Naive B cell (primary cell): ENCODE measurements at regions not wholly inside any gene's neighbourhood (a gene's known extent, or its start where the extent isn't known, plus 50 kb on each side); places are given as distances from the start of the nearest gene placed in this dataset.
A peak's percentile ranks its signal among the peaks of the same experiment; 100 is the strongest.

Experiments
- ATAC-seq, 2 donors: fragments of 150-1000 bp; cut with Tn5 transposase; 2 replicates each; pipeline ENCODE4 v1.10.0; 2021; ENCODE audit warnings: low read depth in 2 of 2, mild to moderate bottlenecking in 2 of 2, moderate library complexity in 2 of 2
- DNase-seq: peaks from one replicate; pipeline ENCODE4 v3.0.0; 2022
- H3K27ac Mint-ChIP-seq, 6 donors: one replicate each; pipeline ENCODE4 v1.8.0; 2020 to 2022; ENCODE audit warnings: mild to moderate bottlenecking in 6 of 6, mixed read lengths in 6 of 6, moderate library complexity in 5 of 6, inconsistent platforms in 2 of 6
- H3K27me3 Mint-ChIP-seq, 3 donors: one replicate each; pipeline ENCODE4 v1.8.0; 2021 to 2022; ENCODE audit warnings: mixed read lengths in 3 of 3, mild to moderate bottlenecking in 1 of 3
- H3K36me3 Mint-ChIP-seq, 2 donors: one replicate each; pipeline ENCODE4 v1.8.0; 2020 to 2022; ENCODE audit warnings: mixed read lengths in 2 of 2, inconsistent platforms in 1 of 2, mild to moderate bottlenecking in 1 of 2
- H3K4me1 Mint-ChIP-seq, 3 donors: one replicate each; pipeline ENCODE4 v1.8.0; 2020 to 2022; ENCODE audit warnings: mixed read lengths in 3 of 3, inconsistent platforms in 1 of 3, mild to moderate bottlenecking in 1 of 3, moderate library complexity in 1 of 3
- H3K4me3 Mint-ChIP-seq, 8 donors: one replicate each; pipeline ENCODE4 v1.8.0; 2020 to 2022; ENCODE audit warnings: mild to moderate bottlenecking in 8 of 8, mixed read lengths in 8 of 8, moderate library complexity in 8 of 8, inconsistent platforms in 2 of 8
- H3K9me3 Mint-ChIP-seq, 7 donors: one replicate each; pipeline ENCODE4 v1.8.0; 2020 to 2022; ENCODE audit warnings: mixed read lengths in 7 of 7, mild to moderate bottlenecking in 5 of 7, inconsistent platforms in 2 of 7, moderate library complexity in 1 of 7

DNA sequence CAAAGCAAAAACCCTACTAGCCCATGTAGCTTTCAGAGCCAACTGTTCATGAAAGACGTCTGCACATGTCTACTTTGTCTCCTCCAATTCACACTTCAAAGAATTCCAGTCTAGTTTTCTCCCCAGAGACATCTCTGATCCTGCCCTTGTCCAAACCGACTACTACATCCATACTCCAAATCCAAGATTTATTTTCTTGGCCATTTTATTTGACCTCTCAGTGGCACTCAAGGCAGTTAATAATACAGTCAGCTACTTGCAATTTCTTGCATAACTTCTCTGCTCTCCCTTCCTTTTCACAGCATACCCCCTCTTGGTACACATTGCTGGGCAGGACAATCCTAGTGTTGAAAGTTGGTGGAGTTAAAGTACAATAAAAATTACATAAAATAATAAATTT is 170.9 kb upstream of the INHBA start:
- Mint-ChIP-seq H3K36me3 (no peaks in the 10 kb centered on the region), H3K4me1 (peaks cover 12 to 38% (median 34%) of the 10 kb centered on the region in 3 donors), H3K4me3 (no peak overlapping the region), H3K27ac (no peak overlapping the region), H3K9me3 (peaks cover 0 to 10% (median 0%) of the 10 kb centered on the region in 7 donors), H3K27me3 (no peaks in the 10 kb centered on the region)
- no peak for DNase-seq
- ATAC-seq = no peak

DNA sequence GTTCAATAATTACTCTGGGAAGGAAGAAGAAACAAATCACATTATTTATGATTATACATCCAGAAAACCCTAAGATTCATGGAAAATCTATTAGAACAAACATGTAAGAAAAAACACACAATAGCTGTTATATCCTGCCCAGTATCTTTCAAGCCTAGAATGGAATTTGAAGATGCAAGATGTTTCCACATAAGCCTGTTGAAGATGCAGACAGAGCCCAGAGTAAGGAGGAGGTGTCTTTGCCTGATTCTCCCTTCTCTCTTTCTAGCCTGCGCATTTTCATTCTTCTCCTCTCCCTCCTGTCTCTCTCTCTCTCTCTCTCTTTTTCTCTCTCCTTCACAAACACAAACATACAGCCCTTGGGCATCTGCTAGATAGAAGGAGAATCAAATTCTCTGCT is 170.1 kb upstream of the INHBA start:
- H3K4me1 Mint-ChIP-seq = peaks cover 12 to 37% (median 36%) of the 10 kb centered on the region in 3 donors
- H3K36me3 Mint-ChIP-seq = no peaks in the 10 kb centered on the region
- H3K4me3 Mint-ChIP-seq = no peak overlapping the region
- no peaks in the 10 kb centered on the region for H3K27me3 Mint-ChIP-seq
- DNase-seq = no peak
- peak overlapping the region in 1 of 6 donors; percentile 76 for H3K27ac Mint-ChIP-seq
- ATAC-seq = no peak
- peaks cover 0 to 10% (median 0%) of the 10 kb centered on the region in 7 donors for H3K9me3 Mint-ChIP-seq

DNA sequence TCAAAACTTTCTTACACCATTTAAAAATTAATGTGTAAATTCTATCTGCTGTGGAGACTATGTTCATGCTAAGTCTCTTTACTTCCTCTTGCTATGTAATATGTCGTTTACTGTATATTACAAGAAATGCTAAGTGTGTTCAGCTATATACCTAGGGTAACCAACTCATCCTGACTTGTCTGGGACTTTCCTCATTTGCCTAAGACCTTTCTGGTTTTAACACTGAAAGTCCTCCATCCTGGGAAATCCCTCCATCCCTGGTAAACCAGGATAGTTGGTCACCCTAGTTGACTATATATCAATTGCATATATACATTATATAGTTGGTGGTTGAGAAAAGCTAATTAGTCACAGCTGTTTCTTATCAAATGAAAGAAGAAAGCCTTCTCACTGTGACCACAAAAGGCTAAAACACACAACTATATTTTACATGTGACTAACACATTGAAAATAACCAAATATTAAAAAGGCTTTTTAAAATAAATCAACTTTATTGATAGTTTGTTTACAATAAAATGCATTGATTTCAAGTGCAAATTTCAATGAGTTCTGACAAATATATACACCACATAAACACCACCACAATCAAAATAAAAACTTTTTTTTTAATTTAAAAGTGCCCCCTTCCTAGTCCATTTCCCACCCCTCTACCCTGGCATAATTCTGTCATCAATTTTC is 167.7 kb upstream of the INHBA start:
- Mint-ChIP-seq H3K27ac (peak overlapping the region in 2 of 6 donors; percentile 4 to 11), H3K36me3 (peaks cover 6 to 11% of the 10 kb centered on the region in 2 donors), H3K9me3 (peaks cover 0 to 23% (median 8%) of the 10 kb centered on the region in 7 donors), H3K27me3 (no peaks in the 10 kb centered on the region), H3K4me3 (peak overlapping the region in 1 of 8 donors; percentile 26), H3K4me1 (peaks cover 12 to 34% (median 21%) of the 10 kb centered on the region in 3 donors)
- DNase-seq (no peak), ATAC-seq (peak in 1 of 2 donors; percentile 46)

DNA sequence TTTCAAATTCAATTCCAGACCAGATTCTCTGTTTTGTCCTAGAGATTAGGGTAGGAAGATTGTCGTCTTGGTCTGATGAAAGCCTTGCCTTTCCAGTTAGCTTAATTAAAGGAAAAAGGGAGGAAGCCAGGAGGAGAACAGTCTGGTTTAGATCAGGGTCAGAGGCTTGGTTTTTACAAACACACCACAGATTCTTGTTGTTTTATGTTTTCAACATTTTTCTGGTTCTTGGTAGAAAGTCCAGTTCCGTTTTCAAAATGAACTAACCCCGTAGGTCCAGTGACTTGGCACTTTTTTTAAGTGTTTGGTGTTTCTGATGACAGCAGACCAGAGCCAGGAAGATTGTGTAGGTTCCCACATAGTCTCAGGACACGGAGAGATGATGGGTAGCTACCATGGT is 167.1 kb upstream of the INHBA start:
- Mint-ChIP-seq H3K27me3 (no peaks in the 10 kb centered on the region), H3K9me3 (peaks cover 0 to 29% (median 14%) of the 10 kb centered on the region in 7 donors), H3K4me3 (no peak overlapping the region), H3K27ac (peak overlapping the region in 3 of 6 donors; percentile 4 to 22 (median 14)), H3K36me3 (peaks cover 6 to 17% of the 10 kb centered on the region in 2 donors), H3K4me1 (peaks cover 12 to 30% (median 19%) of the 10 kb centered on the region in 3 donors)
- DNase-seq (no peak), ATAC-seq (peak in 1 of 2 donors; percentile 28)

DNA sequence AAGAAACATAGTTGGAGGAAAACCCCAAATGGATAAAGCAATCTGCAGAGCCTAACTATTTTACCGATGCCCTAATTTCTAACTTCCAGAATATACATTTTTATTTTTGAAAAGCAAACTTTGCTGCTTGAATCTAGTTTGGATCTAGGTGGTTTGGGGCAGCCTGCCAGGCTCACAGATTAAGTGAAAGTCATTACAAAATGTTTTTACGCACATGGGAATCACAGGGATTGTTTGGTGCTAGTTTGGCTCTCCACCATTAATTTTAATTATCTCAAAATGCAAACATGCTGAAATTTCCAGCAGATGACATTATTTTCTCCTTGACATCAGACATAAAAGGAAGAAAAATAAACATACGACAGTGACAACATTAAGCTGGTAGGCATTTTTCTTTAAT is 166.7 kb upstream of the INHBA start:
- peak overlapping the region in 2 of 6 donors; percentile 14 to 22 for H3K27ac Mint-ChIP-seq
- peaks cover 0 to 30% (median 16%) of the 10 kb centered on the region in 7 donors for H3K9me3 Mint-ChIP-seq
- peaks cover 6 to 17% of the 10 kb centered on the region in 2 donors for H3K36me3 Mint-ChIP-seq
- H3K27me3 Mint-ChIP-seq = no peaks in the 10 kb centered on the region
- H3K4me3 Mint-ChIP-seq = no peak overlapping the region
- ATAC-seq (no peak), DNase-seq (no peak)
- H3K4me1 Mint-ChIP-seq = peaks cover 10 to 26% (median 15%) of the 10 kb centered on the region in 3 donors

DNA sequence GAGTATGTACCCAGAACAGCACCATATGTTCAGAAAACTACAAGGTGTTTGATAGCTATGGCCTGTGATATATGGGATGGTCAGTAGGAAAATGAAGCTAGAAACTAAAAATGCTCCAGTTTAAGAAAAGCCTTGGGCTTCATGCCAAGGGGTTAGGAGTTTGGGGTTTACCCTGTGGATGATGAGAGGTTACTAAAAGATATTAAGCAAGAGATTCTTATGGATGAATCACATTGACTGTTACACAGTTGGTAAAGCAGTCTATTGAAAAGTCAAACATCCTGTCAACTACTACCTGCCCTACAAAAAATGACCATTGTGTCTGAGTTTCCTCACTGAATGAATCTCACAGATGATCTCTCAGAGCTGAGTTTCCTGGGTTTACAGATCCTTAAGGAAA is 166.2 kb upstream of the INHBA start:
- H3K27ac Mint-ChIP-seq = peak overlapping the region in 1 of 6 donors; percentile 82
- no peaks in the 10 kb centered on the region for H3K27me3 Mint-ChIP-seq
- peaks cover 0 to 34% (median 20%) of the 10 kb centered on the region in 7 donors for H3K9me3 Mint-ChIP-seq
- ATAC-seq (no peak), DNase-seq (no peak)
- H3K36me3 Mint-ChIP-seq = peaks cover 6 to 17% of the 10 kb centered on the region in 2 donors
- H3K4me1 Mint-ChIP-seq = peaks cover 8 to 21% (median 11%) of the 10 kb centered on the region in 3 donors
- no peak overlapping the region for H3K4me3 Mint-ChIP-seq

DNA sequence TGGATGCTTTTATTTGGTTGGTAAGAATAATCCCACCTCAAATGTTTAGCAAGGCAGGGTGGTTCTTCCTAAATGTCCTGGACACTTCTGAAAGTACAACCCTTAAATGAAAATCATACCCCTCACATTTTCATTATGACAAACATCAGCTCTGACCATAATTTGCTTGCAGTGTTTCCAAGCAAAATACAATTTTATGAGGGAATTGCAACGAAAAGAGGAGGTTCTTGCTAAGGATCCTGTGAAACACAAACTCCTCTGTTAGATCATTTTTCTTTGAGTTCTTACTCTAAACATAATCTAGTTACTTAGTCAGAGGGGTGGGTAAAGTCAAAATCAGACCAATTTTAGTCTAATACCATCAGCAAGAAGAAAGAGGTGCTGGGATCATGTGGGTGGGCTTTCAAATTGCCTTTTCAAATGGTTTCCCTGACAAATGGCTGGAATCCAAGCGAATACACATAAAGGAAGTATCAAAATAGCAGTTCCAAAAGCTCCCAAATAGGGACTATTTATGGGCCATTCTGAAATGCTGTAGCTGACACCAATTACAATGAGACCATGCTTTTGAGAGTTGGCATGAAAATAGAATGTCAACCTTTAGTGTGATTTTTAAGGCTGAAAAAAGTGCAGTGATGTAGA is 164.9 kb upstream of the INHBA start:
- Mint-ChIP-seq H3K4me3 (no peak overlapping the region), H3K27ac (no peak overlapping the region), H3K27me3 (no peaks in the 10 kb centered on the region), H3K36me3 (peaks cover 6 to 17% of the 10 kb centered on the region in 2 donors), H3K4me1 (peaks cover 8 to 19% (median 11%) of the 10 kb centered on the region in 3 donors), H3K9me3 (peaks cover 0 to 42% (median 24%) of the 10 kb centered on the region in 7 donors)
- no peak for ATAC-seq
- DNase-seq = no peak

DNA sequence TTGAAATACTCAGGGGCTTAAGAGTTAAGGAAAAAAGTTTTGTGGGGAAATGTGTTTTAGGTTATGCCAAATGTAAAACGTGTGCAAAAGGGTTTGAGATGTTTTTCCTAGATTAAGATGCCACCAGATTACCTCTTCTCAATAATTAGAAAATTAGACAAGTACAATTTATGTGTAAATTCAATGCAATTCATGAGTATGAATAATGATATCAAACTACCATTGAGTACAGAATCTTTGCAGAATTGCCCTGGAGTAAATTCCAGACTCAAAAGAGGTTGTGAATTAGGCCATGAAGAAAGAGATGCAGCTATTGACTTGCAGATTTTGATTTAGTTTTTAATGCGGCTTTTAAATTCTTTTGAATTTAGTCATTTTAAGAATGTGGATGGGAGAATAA is 159.4 kb upstream of the INHBA start:
- ATAC-seq = no peak
- Mint-ChIP-seq H3K4me1 (peaks cover 6 to 17% (median 11%) of the 10 kb centered on the region in 3 donors), H3K4me3 (no peak overlapping the region), H3K36me3 (peaks cover 6 to 17% of the 10 kb centered on the region in 2 donors), H3K27me3 (no peaks in the 10 kb centered on the region), H3K9me3 (peaks cover 0 to 33% (median 24%) of the 10 kb centered on the region in 7 donors), H3K27ac (peak overlapping the region in 1 of 6 donors; percentile 58)
- DNase-seq = no peak

DNA sequence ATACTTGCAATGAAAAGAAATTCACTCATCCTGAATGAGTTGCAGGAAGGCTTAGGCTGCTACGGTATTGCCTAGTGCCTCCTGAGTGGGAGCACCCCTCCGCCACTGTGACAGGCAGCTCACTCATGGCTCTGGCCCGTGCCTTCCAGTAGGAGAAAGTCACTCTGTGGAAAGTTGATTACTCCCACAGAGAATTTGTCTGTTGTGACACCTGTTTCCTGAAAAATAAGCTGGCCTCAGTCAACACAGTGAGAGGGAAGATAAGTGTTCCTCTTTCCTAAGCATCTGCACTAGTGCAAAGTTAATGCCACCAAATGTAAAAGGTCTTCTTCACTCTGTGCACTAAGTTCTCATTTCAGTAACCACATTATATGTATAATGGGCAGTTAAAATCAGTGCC is 158.8 kb upstream of the INHBA start:
- peaks cover 6 to 17% (median 9%) of the 10 kb centered on the region in 3 donors for H3K4me1 Mint-ChIP-seq
- ATAC-seq = peak; percentile 27 to 58
- peaks cover 0 to 31% (median 24%) of the 10 kb centered on the region in 7 donors for H3K9me3 Mint-ChIP-seq

DNA sequence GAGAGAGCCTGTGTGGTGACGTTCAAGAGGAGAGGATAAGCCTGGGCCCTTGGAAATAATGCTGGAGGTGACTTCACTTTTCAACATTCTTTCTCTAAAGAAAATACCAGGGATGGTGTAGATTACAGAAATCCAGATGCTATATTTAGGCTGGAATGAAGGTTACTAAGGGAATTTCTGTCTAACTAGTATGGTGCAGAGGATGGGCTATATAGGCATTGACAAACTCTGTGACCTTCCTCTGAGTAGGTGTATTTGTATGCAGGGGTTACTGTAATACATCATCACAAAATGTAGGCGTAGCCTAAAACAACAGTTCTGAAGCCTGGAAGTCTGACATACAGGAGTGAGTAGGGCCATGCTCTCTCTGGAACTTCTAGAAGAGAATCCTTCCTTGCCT is 155.3 kb upstream of the INHBA start:
- peaks cover 8 to 12% (median 10%) of the 10 kb centered on the region in 3 donors for H3K4me1 Mint-ChIP-seq
- peaks cover 0 to 7% (median 0%) of the 10 kb centered on the region in 3 donors for H3K27me3 Mint-ChIP-seq
- no peak overlapping the region for H3K4me3 Mint-ChIP-seq
- no peaks in the 10 kb centered on the region for H3K9me3 Mint-ChIP-seq
- no peak overlapping the region for H3K27ac Mint-ChIP-seq
- H3K36me3 Mint-ChIP-seq = no peaks in the 10 kb centered on the region
- DNase-seq (no peak), ATAC-seq (no peak)

More for the DNA sequence above, 158.8 kb upstream of the INHBA start:
- H3K27me3 Mint-ChIP-seq = no peaks in the 10 kb centered on the region
- peak overlapping the region in 2 of 6 donors; percentile 14 to 61 for H3K27ac Mint-ChIP-seq
- peaks cover 6 to 16% of the 10 kb centered on the region in 2 donors for H3K36me3 Mint-ChIP-seq
- DNase-seq = no peak
- H3K4me3 Mint-ChIP-seq = peak overlapping the region in 1 of 8 donors; percentile 5

DNA sequence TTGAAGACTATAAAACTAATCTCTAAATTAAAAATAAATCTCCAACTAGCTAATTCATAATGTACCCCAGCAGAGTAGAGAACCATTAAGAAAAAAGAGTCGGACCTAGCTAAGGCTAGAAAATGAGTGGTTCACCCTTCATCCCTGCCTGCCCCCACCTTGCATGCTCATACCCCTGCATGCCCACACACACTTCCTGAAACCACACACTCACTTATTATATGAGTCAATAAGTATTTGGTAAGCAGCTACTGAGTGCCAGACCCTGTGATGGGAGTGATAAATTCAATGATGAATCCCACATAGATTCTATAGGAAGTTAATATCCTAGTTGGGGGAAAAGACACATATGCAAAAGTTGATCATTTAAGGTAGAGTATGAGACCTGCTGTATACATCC is 152.9 kb upstream of the INHBA start:
- Mint-ChIP-seq H3K27me3 (peaks cover 0 to 16% (median 0%) of the 10 kb centered on the region in 3 donors), H3K4me3 (no peak overlapping the region), H3K27ac (no peak overlapping the region), H3K9me3 (peaks cover 0 to 13% (median 2%) of the 10 kb centered on the region in 7 donors), H3K36me3 (no peaks in the 10 kb centered on the region), H3K4me1 (peaks cover 0 to 4% (median 0%) of the 10 kb centered on the region in 3 donors)
- ATAC-seq (no peak), DNase-seq (no peak)

DNA sequence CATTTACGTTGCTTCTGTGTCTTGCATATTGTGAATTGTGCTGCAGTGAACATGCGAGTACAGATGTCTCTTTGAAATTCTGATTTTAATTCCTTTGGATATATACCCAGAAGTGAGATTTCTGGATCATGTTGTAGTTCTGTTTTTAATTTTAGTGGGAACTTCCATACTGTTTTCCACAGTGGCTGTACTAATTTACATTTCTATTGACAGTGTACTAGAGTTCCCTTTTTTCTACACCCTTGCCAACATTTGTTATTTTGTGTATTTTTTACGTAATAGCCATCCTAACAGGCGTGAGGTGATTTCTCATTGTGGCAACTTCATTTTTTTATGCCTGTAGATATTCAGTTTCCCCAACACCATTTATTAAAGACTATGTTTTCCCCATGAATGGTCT is 144.7 kb upstream of the INHBA start:
- Mint-ChIP-seq H3K27me3 (peaks cover 0 to 4% (median 0%) of the 10 kb centered on the region in 3 donors), H3K4me1 (no peaks in the 10 kb centered on the region), H3K27ac (no peak overlapping the region), H3K4me3 (no peak overlapping the region), H3K9me3 (peaks cover 4 to 23% (median 11%) of the 10 kb centered on the region in 7 donors), H3K36me3 (peaks cover 3 to 9% of the 10 kb centered on the region in 2 donors)
- ATAC-seq = no peak
- no peak for DNase-seq

DNA sequence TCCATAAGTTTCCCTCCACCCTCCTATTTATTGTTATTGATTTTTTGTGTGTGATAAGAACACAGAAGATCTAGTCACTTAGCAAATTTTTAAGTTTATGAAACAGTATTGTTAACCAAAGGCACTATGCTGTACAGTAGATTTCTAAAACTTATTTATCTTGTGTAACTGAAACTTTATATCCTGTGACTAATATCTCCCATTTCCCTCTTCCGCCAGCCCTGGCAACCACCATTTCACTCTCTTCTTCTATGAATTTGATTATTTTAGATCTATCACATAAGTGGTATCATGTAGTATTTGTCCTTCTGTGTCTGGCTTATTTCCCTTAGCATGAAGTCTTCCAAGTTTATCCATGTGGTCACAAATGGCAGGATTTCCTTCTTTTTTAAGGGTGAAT is 144.3 kb upstream of the INHBA start:
- no peak overlapping the region for H3K4me3 Mint-ChIP-seq
- ATAC-seq (no peak), DNase-seq (no peak)
- peak overlapping the region in 1 of 6 donors; percentile 22 for H3K27ac Mint-ChIP-seq
- no peaks in the 10 kb centered on the region for H3K4me1 Mint-ChIP-seq
- no peaks in the 10 kb centered on the region for H3K27me3 Mint-ChIP-seq
- peaks cover 4 to 23% (median 10%) of the 10 kb centered on the region in 7 donors for H3K9me3 Mint-ChIP-seq
- H3K36me3 Mint-ChIP-seq = peaks cover 3 to 9% of the 10 kb centered on the region in 2 donors

DNA sequence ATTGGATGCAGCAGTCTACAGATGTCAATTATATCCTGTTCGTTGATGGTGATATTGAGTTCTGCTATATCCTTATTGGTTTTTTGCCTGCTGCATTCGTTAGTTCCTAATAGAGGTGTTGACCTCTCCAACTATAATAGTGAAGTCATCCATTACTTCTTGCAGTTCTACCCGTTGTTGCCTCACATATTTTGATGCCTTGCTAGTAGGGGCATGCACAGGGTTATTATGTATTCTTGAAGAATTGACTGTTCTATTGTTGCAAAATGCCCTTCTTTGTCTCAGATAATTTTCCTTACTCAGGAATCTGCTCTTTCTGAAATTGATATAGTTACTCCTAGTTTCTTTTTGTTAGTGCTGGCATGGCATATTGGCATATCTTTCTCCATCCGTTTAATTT is 140.1 kb upstream of the INHBA start:
- DNase-seq = no peak
- H3K4me1 Mint-ChIP-seq = no peaks in the 10 kb centered on the region
- no peak overlapping the region for H3K4me3 Mint-ChIP-seq
- H3K27ac Mint-ChIP-seq = no peak overlapping the region
- H3K36me3 Mint-ChIP-seq = no peaks in the 10 kb centered on the region
- no peak for ATAC-seq
- peaks cover 0 to 15% (median 3%) of the 10 kb centered on the region in 7 donors for H3K9me3 Mint-ChIP-seq
- H3K27me3 Mint-ChIP-seq = no peaks in the 10 kb centered on the region
